HEK293 (cell line): ENCODE measurements at regions not wholly inside any gene's neighbourhood (a gene's known extent, or its start where the extent isn't known, plus 50 kb on each side); places are given as distances from the start of the nearest gene placed in this dataset.

ENCODE experiments used
- CTCF ChIA-PET: fragments of 350-600 bp; formaldehyde crosslinking; extraction: SDS; loops from one replicate; lab custom pipeline; 2021; ENCODE audit warnings: antibody characterized with exemption; lab: Yijun Ruan, JAX
- POLR2A ChIA-PET: fragments of 300-600 bp; formaldehyde crosslinking; extraction: SDS; loops from one replicate; lab custom pipeline; 2020; ENCODE audit warnings: antibody characterized with exemption, inconsistent platforms; lab: Yijun Ruan, JAX
- H3K27ac ChIP-seq: fragments of 200-500 bp; sonication (Bioruptor generic); 2 replicates; pipeline ENCODE4 v1.5.1; 2014; ENCODE audit warnings: low read depth, low read length, control low read depth, inconsistent platforms; ENCODE audit errors: extremely low read depth
- H3K36me3 ChIP-seq, 2 experiments: fragments of 200-500 bp in 1 of 2; sonication (Bioruptor generic) in 1 of 2; 1 replicate in 1 of 2; 2 replicates in 1 of 2; pipeline ENCODE4 v1.5.1; 2014 to 2017; ENCODE audit warnings: inconsistent platforms in 2 of 2, low read length in 2 of 2; ENCODE audit not compliant: control insufficient read depth in 2 of 2, insufficient read depth in 1 of 2
- H3K4me1 ChIP-seq: fragments of 200-500 bp; sonication (Bioruptor generic); 2 replicates; pipeline ENCODE4 v1.5.1; 2014; ENCODE audit warnings: mild to moderate bottlenecking, low read length, inconsistent platforms; ENCODE audit not compliant: control insufficient read depth, insufficient read depth
- H3K4me3 ChIP-seq: 2 replicates; pipeline ENCODE4 v1.5.1; 2011; ENCODE audit warnings: low read depth, mild to moderate bottlenecking, control low read depth, low read length, moderate library complexity
- H3K9me3 ChIP-seq: fragments of 200-500 bp; sonication (Bioruptor generic); 2 replicates; pipeline ENCODE4 v1.5.1; 2014; ENCODE audit warnings: low read depth, low read length, inconsistent platforms; ENCODE audit not compliant: control insufficient read depth, insufficient read depth
- GLIS2 ChIP-seq: fragments of 450-650 bp; formaldehyde crosslinking; IDR thresholded peaks from 2 replicates; pipeline ENCODE4 v1.5.1; 2016; ENCODE audit warnings: missing biosample characterization, missing genetic modification characterization
- SP2 ChIP-seq: fragments of 450-650 bp; formaldehyde crosslinking; IDR thresholded peaks from 2 replicates; pipeline ENCODE4 v1.5.1; 2016; ENCODE audit warnings: missing biosample characterization, missing genetic modification characterization
- YY2 ChIP-seq: fragments of 450-650 bp; formaldehyde crosslinking; IDR thresholded peaks from 2 replicates; pipeline ENCODE4 v1.5.1; 2016; ENCODE audit warnings: missing biosample characterization, missing genetic modification characterization
- ZBTB17 ChIP-seq: fragments of 450-650 bp; formaldehyde crosslinking; IDR thresholded peaks from 2 replicates; pipeline ENCODE4 v1.5.1; 2016; ENCODE audit warnings: missing biosample characterization, missing genetic modification characterization
- ZNF121 ChIP-seq: fragments of 450-650 bp; formaldehyde crosslinking; IDR thresholded peaks from 2 replicates; pipeline ENCODE4 v1.5.1; 2016; ENCODE audit warnings: missing biosample characterization, missing genetic modification characterization
- ZNF132 ChIP-seq: fragments of 450-650 bp; formaldehyde crosslinking; IDR thresholded peaks from 2 replicates; pipeline ENCODE4 v1.5.1; 2017; ENCODE audit warnings: missing biosample characterization, missing genetic modification characterization, borderline replicate concordance
- ZNF140 ChIP-seq: fragments of 450-650 bp; formaldehyde crosslinking; IDR thresholded peaks from 2 replicates; pipeline ENCODE4 v1.5.1; 2016; ENCODE audit warnings: missing biosample characterization, missing genetic modification characterization
- ZNF16 ChIP-seq: fragments of 450-650 bp; formaldehyde crosslinking; IDR thresholded peaks from 2 replicates; pipeline ENCODE4 v1.5.1; 2016; ENCODE audit warnings: low read depth, missing biosample characterization, missing genetic modification characterization
- ZNF248 ChIP-seq: fragments of 450-650 bp; formaldehyde crosslinking; IDR thresholded peaks from 2 replicates; pipeline ENCODE4 v1.5.1; 2017; ENCODE audit warnings: missing biosample characterization, missing genetic modification characterization
- ZNF324 ChIP-seq: fragments of 450-650 bp; formaldehyde crosslinking; IDR thresholded peaks from 2 replicates; pipeline ENCODE4 v1.5.1; 2016; ENCODE audit warnings: missing biosample characterization, missing genetic modification characterization
- ZNF394 ChIP-seq: fragments of 450-650 bp; formaldehyde crosslinking; IDR thresholded peaks from 2 replicates; pipeline ENCODE4 v1.5.1; 2016; ENCODE audit warnings: missing biosample characterization, missing genetic modification characterization, mild to moderate bottlenecking, moderate library complexity, borderline replicate concordance
- ZNF501 ChIP-seq: fragments of 450-650 bp; formaldehyde crosslinking; IDR thresholded peaks from 2 replicates; pipeline ENCODE4 v1.5.1; 2016; ENCODE audit warnings: missing biosample characterization, missing genetic modification characterization
- ZNF549 ChIP-seq: fragments of 450-650 bp; IDR thresholded peaks from 2 replicates; pipeline ENCODE4 v1.5.1; 2018; ENCODE audit warnings: missing biosample characterization, missing genetic modification characterization, mild to moderate bottlenecking, inconsistent platforms, moderate library complexity
- ZNF670 ChIP-seq: fragments of 450-650 bp; formaldehyde crosslinking; IDR thresholded peaks from 2 replicates; pipeline ENCODE4 v1.5.1; 2016; ENCODE audit warnings: missing biosample characterization, missing genetic modification characterization, low read depth
- ZNF701 ChIP-seq: fragments of 450-650 bp; formaldehyde crosslinking; IDR thresholded peaks from 2 replicates; pipeline ENCODE4 v1.5.1; 2016; ENCODE audit warnings: missing biosample characterization, missing genetic modification characterization
- TF ChIP-seq, protein P1 (sequence below): fragments of 450-650 bp; formaldehyde crosslinking; IDR thresholded peaks from 2 replicates; pipeline ENCODE4 v1.5.1; 2016; ENCODE audit warnings: missing biosample characterization, missing genetic modification characterization
- TF ChIP-seq, protein P2 (sequence below): fragments of 450-650 bp; formaldehyde crosslinking; IDR thresholded peaks from 2 replicates; pipeline ENCODE4; 2016; ENCODE audit warnings: missing biosample characterization, missing genetic modification characterization
- TF ChIP-seq, protein P3 (sequence below): fragments of 450-650 bp; formaldehyde crosslinking; conservative IDR thresholded peaks from 2 replicates; pipeline ENCODE4 v1.5.1; 2016; ENCODE audit warnings: low read depth, missing biosample characterization, missing genetic modification characterization
- TF ChIP-seq, protein P4 (sequence below): fragments of 450-650 bp; formaldehyde crosslinking; IDR thresholded peaks from 2 replicates; pipeline ENCODE4 v1.5.1; 2016; ENCODE audit warnings: missing biosample characterization, missing genetic modification characterization
- TF ChIP-seq, protein P5 (sequence below): fragments of 450-650 bp; formaldehyde crosslinking; IDR thresholded peaks from 2 replicates; pipeline ENCODE4 v1.5.0; 2017; ENCODE audit warnings: missing biosample characterization, missing genetic modification characterization, borderline replicate concordance

DNA sequence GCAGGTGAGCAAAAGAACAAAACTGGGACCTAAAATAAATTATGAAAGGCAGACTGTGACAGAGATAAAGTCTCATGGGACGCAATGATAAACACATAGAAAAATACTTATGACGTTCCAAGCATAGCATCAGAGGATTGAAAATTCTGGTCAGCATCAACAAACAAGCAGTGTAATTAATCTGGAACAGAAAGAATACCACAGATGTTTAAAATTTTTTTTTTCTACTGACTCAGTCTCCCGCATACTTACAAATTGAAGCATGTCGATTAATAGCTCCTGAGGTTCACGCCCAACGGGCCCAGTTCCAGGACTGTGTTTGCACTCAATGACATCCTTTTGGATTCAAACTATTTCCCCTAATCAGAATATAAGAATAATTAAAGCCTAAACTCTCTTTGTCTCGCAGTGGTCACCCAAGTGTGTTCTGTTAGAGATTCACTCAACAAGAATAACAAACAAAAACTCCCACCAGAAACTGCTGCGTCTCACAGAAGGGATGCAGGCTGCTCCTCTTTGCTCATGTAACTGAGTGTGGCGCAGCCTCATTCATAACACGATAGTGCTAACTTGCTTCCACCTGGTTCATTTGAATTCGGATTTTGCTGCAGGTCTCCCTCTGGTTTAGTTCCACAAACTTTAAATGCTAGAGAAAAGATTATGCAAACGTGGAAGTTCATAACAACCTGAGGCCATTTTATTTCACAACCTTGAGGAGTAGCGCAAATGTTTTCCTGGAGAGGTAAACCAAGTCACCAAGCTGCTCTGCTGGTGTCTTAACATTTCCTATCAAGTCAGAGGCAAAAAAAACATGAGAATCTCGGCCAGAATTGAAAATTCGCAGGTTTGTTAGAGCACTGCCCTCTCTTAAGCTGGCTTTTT is 69.0 kb upstream of the CITED2 start (continued):
- TF ChIP-seq, protein P1, sequence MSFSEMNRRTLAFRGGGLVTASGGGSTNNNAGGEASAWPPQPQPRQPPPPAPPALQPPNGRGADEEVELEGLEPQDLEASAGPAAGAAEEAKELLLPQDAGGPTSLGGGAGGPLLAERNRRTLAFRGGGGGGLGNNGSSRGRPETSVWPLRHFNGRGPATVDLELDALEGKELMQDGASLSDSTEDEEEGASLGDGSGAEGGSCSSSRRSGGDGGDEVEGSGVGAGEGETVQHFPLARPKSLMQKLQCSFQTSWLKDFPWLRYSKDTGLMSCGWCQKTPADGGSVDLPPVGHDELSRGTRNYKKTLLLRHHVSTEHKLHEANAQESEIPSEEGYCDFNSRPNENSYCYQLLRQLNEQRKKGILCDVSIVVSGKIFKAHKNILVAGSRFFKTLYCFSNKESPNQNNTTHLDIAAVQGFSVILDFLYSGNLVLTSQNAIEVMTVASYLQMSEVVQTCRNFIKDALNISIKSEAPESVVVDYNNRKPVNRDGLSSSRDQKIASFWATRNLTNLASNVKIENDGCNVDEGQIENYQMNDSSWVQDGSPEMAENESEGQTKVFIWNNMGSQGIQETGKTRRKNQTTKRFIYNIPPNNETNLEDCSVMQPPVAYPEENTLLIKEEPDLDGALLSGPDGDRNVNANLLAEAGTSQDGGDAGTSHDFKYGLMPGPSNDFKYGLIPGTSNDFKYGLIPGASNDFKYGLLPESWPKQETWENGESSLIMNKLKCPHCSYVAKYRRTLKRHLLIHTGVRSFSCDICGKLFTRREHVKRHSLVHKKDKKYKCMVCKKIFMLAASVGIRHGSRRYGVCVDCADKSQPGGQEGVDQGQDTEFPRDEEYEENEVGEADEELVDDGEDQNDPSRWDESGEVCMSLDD (tag by site-specific recombination), result no peak
- TF ChIP-seq, protein P2, sequence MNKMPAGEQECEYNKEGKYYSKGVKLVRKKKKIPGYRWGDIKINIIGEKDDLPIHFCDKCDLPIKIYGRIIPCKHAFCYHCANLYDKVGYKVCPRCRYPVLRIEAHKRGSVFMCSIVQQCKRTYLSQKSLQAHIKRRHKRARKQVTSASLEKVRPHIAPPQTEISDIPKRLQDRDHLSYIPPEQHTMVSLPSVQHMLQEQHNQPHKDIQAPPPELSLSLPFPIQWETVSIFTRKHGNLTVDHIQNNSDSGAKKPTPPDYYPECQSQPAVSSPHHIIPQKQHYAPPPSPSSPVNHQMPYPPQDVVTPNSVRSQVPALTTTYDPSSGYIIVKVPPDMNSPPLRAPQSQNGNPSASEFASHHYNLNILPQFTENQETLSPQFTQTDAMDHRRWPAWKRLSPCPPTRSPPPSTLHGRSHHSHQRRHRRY (tag by site-specific recombination), result no peak

DNA sequence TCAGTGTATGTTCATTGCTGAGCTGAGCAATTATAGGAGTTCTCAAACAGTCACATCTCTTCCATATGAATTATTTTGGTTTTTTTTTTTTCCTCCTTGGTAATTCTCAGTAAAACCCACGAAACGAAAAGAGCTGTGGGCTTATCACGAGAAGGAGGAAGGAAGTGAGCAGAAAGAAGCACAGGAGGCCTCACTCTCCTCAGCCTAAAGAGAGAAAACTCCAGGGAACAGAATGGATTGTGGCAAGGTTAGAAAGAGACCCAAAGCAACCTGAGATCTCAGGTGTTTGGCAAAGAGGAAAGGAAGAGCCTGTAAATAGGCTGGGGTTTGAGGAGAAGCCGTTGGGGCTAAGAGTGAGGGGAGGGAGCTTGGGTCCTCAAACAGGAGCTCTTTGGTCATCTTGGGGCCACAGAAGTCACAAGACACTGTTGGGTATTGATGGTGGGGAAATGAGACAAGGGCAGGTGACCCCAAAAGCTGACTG is 67.8 kb upstream of the CITED2 start:
- ChIA-PET CTCF (no interaction called here), POLR2A (interaction anchor here (1.4 kb wide), 1 partner anchor 68 kb away, joined by 7 read pairs; the partner anchor contains the start of gene CITED2)
- H3K36me3 ChIP-seq, result no peaks in the 10 kb centered on the region
- TF ChIP-seq ZNF670 (no peak), SP2 (tag by site-specific recombination) (no peak), ZNF121 (no peak), ZNF549 (tag by site-specific recombination) (no peak), YY2 (tag by site-specific recombination) (no peak), GLIS2 (tag by site-specific recombination) (no peak), ZNF140 (tag by site-specific recombination) (no peak)
- TF ChIP-seq, protein P3, sequence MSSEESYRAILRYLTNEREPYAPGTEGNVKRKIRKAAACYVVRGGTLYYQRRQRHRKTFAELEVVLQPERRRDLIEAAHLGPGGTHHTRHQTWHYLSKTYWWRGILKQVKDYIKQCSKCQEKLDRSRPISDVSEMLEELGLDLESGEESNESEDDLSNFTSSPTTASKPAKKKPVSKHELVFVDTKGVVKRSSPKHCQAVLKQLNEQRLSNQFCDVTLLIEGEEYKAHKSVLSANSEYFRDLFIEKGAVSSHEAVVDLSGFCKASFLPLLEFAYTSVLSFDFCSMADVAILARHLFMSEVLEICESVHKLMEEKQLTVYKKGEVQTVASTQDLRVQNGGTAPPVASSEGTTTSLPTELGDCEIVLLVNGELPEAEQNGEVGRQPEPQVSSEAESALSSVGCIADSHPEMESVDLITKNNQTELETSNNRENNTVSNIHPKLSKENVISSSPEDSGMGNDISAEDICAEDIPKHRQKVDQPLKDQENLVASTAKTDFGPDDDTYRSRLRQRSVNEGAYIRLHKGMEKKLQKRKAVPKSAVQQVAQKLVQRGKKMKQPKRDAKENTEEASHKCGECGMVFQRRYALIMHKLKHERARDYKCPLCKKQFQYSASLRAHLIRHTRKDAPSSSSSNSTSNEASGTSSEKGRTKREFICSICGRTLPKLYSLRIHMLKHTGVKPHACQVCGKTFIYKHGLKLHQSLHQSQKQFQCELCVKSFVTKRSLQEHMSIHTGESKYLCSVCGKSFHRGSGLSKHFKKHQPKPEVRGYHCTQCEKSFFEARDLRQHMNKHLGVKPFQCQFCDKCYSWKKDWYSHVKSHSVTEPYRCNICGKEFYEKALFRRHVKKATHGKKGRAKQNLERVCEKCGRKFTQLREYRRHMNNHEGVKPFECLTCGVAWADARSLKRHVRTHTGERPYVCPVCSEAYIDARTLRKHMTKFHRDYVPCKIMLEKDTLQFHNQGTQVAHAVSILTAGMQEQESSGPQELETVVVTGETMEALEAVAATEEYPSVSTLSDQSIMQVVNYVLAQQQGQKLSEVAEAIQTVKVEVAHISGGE, result no peak
- no peak overlapping the region for H3K4me3 ChIP-seq
- no peaks in the 10 kb centered on the region for H3K4me1 ChIP-seq
- H3K27ac ChIP-seq, result no peak overlapping the region
- H3K9me3 ChIP-seq, result no peaks in the 10 kb centered on the region

DNA sequence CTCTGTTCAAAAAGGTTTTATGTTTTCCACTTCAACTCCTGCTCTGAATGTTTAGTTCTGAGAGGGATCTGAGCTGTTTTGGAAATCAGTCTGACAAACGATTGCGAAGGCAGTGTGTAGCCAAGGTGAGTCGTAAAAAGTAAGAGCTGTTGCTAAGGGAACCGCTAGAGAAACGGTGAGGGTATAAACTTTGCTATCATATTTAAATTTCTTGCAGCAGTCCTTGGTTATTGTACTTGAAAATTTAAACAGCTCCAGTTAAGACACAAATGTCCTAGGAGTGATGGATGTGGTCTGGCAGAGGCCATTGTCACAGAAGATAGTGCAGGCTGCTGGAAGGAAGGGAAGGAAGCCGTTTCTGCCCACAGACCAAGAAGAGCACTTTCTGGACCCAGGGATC is 64.9 kb upstream of the CITED2 start:
- no peaks in the 10 kb centered on the region for H3K4me1 ChIP-seq
- ChIA-PET POLR2A (interaction anchor here (2.0 kb wide), 1 partner anchor 65 kb away, joined by 6 read pairs; the partner anchor contains the start of gene CITED2), CTCF (interaction anchor here (0.7 to 1.1 kb wide), 3 partner anchors 8 to 75 kb away, joined by 3 to 4 read pairs (median 3); no protein-coding TSS in a partner anchor)
- H3K9me3 ChIP-seq, result no peaks in the 10 kb centered on the region
- no peaks in the 10 kb centered on the region for H3K36me3 ChIP-seq
- no peak overlapping the region for H3K4me3 ChIP-seq
- no peak overlapping the region for H3K27ac ChIP-seq
- TF ChIP-seq ZNF501 (tag by site-specific recombination) (no peak), ZNF549 (tag by site-specific recombination) (no peak), ZNF394 (tag by site-specific recombination) (no peak), ZNF16 (tag by site-specific recombination) (no peak), ZNF324 (tag by site-specific recombination) (no peak), ZNF701 (no peak), ZNF248 (tag by site-specific recombination) (no peak), ZNF132 (tag by site-specific recombination) (no peak), ZBTB17 (tag by site-specific recombination) (no peak)
- TF ChIP-seq, protein P4, sequence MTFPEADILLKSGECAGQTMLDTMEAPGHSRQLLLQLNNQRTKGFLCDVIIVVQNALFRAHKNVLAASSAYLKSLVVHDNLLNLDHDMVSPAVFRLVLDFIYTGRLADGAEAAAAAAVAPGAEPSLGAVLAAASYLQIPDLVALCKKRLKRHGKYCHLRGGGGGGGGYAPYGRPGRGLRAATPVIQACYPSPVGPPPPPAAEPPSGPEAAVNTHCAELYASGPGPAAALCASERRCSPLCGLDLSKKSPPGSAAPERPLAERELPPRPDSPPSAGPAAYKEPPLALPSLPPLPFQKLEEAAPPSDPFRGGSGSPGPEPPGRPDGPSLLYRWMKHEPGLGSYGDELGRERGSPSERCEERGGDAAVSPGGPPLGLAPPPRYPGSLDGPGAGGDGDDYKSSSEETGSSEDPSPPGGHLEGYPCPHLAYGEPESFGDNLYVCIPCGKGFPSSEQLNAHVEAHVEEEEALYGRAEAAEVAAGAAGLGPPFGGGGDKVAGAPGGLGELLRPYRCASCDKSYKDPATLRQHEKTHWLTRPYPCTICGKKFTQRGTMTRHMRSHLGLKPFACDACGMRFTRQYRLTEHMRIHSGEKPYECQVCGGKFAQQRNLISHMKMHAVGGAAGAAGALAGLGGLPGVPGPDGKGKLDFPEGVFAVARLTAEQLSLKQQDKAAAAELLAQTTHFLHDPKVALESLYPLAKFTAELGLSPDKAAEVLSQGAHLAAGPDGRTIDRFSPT (tag by site-specific recombination), result no peak
- TF ChIP-seq, protein P5, sequence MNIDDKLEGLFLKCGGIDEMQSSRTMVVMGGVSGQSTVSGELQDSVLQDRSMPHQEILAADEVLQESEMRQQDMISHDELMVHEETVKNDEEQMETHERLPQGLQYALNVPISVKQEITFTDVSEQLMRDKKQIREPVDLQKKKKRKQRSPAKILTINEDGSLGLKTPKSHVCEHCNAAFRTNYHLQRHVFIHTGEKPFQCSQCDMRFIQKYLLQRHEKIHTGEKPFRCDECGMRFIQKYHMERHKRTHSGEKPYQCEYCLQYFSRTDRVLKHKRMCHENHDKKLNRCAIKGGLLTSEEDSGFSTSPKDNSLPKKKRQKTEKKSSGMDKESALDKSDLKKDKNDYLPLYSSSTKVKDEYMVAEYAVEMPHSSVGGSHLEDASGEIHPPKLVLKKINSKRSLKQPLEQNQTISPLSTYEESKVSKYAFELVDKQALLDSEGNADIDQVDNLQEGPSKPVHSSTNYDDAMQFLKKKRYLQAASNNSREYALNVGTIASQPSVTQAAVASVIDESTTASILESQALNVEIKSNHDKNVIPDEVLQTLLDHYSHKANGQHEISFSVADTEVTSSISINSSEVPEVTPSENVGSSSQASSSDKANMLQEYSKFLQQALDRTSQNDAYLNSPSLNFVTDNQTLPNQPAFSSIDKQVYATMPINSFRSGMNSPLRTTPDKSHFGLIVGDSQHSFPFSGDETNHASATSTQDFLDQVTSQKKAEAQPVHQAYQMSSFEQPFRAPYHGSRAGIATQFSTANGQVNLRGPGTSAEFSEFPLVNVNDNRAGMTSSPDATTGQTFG (tag by site-specific recombination), result no peak
